ENCODE measurements at regions not wholly inside any gene's neighbourhood (a gene's known extent, or its start where the extent isn't known, plus 50 kb on each side); places are given as distances from the start of the nearest gene placed in this dataset.
A peak's percentile ranks its signal among the peaks of the same experiment; 100 is the strongest.

- DNase-seq (ENCODE audit: low spot score): no peak
Observed at GRCh38 chr12:90078344-90078743, 369.7 kb upstream of the ATP2B1 start.

- no peak for DNase-seq (ENCODE audit: low spot score)
Observed at GRCh38 chr12:90077756-90078155, 369.1 kb upstream of the ATP2B1 start.

GRCh38 chr12:90076851-90077319 is 368.2 kb upstream of the ATP2B1 start:
- DNase-seq (ENCODE audit: low spot score): no peak

GRCh38 chr12:90075685-90076084 is 367.0 kb upstream of the ATP2B1 start:
- DNase-seq (ENCODE audit: low spot score): no peak

GRCh38 chr12:90074086-90074485 is 365.4 kb upstream of the ATP2B1 start:
- no peak for DNase-seq (ENCODE audit: low spot score)

- DNase-seq (ENCODE audit: low spot score): no peak
Observed at GRCh38 chr12:90071996-90072395, 363.4 kb upstream of the ATP2B1 start.

- DNase-seq (ENCODE audit: low spot score): no peak
Observed at GRCh38 chr12:90069711-90070110, 361.1 kb upstream of the ATP2B1 start.

- DNase-seq (ENCODE audit: low spot score): no peak
Observed at GRCh38 chr12:90067791-90068190, 359.2 kb upstream of the ATP2B1 start.

- no peak for DNase-seq (ENCODE audit: low spot score)
Observed at GRCh38 chr12:90064852-90065801, 356.5 kb upstream of the ATP2B1 start.

- DNase-seq (ENCODE audit: low spot score): no peak
Observed at GRCh38 chr12:90062799-90063198, 354.2 kb upstream of the ATP2B1 start.

GRCh38 chr12:90061809-90062208 is 353.2 kb upstream of the ATP2B1 start:
- no peak for DNase-seq (ENCODE audit: low spot score)

GRCh38 chr12:90060031-90060430 is 351.4 kb upstream of the ATP2B1 start:
- DNase-seq (ENCODE audit: low spot score): no peak

GRCh38 chr12:90058704-90059103 is 350.1 kb upstream of the ATP2B1 start:
- no peak for DNase-seq (ENCODE audit: low spot score)

- DNase-seq (ENCODE audit: low spot score): no peak
Observed at GRCh38 chr12:90055071-90055470, 346.4 kb upstream of the ATP2B1 start.

GRCh38 chr12:90048918-90049317 is 340.3 kb upstream of the ATP2B1 start:
- no peak for DNase-seq (ENCODE audit: low spot score)

GRCh38 chr12:90045559-90045958 is 336.9 kb upstream of the ATP2B1 start:
- no peak for DNase-seq (ENCODE audit: low spot score)

- DNase-seq (ENCODE audit: low spot score): no peak
Observed at GRCh38 chr12:90044069-90044468, 335.4 kb upstream of the ATP2B1 start.

- peak; percentile 80 for DNase-seq (ENCODE audit: low spot score)
Observed at GRCh38 chr12:90042920-90043641, 334.4 kb upstream of the ATP2B1 start.

- DNase-seq (ENCODE audit: low spot score): no peak
Observed at GRCh38 chr12:90038289-90038688, 329.7 kb upstream of the ATP2B1 start.

GRCh38 chr12:90037740-90038139 is 329.1 kb upstream of the ATP2B1 start:
- DNase-seq (ENCODE audit: low spot score): no peak

GRCh38 chr12:90036637-90037036 is 328.0 kb upstream of the ATP2B1 start:
- peak; percentile 15 for DNase-seq (ENCODE audit: low spot score)

- DNase-seq (ENCODE audit: low spot score): no peak
Observed at GRCh38 chr12:90030726-90031125, 322.1 kb upstream of the ATP2B1 start.

- DNase-seq (ENCODE audit: low spot score): no peak
Observed at GRCh38 chr12:90029317-90029716, 320.7 kb upstream of the ATP2B1 start.
